EH (cell line): ENCODE measurements at regions not wholly inside any gene's neighbourhood (a gene's known extent, or its start where the extent isn't known, plus 50 kb on each side); places are given as distances from the start of the nearest gene placed in this dataset.
"Not testable (repeated sequence)": the region's sequence is repeated elsewhere in the genome, so short reads cannot be mapped to it uniquely, and the experiment has no call there.

Source experiments
- DNase-seq: peaks from one replicate; pipeline ENCODE4 v3.0.0-alpha.2; 2015; ENCODE audit warnings: low read depth

DNA sequence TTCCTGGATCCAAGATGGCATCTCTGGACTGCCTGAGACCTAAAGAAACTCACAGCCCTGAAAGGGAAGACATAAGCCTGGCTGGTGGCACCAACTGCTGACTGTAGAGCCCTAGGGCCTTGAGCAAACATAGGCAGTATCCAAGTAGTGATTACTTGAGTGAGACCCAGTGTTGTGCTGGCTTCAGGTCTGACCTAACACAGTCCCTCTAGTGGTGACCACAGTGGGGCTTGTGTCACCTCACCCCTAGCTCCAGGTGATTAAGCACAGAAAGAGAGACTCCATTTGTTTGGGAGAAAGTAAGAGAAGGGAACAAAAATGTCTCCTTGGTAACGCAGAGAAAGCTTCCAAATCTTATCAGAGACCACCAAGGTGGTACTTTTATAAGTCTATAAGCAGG lies 496.3 kb upstream of the HTR2C start:
- DNase-seq: no peak

DNA sequence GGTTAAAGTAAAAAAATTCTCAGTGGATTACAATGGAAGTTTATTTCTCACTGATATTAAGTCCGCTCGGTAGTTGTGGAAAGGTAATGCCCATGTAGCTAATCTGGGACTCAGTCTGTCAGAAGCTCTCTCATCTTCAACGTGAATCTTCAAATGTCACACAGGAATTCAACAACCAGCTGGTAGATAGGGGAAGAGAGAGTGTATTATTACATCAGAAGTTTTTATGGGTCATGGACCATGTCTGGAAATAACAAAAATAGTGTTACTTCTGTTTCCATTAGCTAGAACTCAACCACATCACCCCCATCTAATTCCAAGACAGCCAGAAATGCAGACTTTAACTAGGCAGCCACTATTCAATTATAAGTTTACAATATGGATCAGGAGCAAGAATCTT lies 506.1 kb upstream of the HTR2C start:
- DNase-seq: no peak

DNA sequence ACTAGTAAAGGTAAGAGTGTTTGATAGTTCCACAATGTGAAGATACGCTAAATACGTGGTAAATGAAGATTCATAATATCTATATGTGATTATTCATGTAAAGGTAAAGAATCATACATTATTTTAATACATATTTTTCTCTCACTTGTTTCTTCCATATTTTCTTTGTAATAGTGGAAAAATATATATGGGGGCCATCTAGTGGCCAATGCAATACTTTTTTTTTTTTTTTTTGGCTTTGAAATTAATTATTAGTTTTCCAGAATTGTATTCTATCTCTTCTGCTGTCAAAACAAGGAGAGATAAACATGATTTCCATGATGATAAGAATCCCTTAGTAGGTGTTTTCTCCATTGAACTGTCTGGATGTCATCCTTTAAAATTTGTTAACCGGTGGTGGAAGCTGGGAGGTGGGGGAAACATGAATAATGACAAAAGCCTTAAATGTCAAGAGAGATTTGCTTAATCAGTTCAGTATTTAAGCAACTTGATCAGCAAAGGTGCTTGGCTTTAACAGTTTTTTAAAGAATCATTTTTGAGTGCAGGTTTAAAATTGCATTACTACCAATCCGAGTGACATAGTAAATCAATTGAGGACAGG lies 508.7 kb upstream of the HTR2C start:
- DNase-seq: no peak

DNA sequence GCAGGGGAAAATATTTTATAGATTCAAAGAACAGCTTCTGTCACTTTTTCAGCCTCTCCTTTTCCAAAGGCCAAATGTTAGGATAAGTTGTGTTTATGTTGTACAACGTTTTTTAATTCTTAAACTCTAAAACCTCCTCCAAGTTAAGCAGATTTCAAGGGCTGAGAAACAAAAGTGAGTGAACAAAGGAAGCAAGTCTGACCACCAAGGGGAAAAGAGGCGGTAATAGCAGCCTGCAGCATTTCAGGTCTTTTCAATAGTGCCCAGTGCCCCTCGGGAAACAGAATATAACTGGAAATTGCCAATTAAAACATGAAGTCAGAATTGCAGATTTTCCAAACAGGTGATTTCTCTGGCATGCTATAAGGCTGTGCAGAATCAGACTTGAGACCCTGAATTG lies 510.0 kb upstream of the HTR2C start:
- no peak for DNase-seq

DNA sequence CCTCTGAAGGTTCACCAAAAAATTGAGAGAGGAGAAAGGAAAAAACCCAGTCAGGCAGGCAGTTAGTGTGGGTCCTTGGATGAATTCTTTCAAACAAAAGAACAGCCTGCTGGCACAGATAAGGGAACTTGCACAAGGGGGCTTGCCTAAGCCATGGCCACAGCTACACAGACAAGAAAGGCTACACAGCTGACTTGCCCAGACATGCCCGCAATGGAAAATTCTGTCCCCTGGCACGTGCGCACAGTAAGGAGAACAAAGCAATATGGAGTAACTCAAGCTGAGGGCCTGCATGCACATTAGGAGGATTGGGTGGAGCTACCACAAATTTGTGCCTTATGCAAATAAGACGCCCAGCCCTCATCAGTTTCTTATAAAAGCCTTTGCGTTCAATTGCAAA lies 512.5 kb upstream of the HTR2C start:
- no peak for DNase-seq

DNA sequence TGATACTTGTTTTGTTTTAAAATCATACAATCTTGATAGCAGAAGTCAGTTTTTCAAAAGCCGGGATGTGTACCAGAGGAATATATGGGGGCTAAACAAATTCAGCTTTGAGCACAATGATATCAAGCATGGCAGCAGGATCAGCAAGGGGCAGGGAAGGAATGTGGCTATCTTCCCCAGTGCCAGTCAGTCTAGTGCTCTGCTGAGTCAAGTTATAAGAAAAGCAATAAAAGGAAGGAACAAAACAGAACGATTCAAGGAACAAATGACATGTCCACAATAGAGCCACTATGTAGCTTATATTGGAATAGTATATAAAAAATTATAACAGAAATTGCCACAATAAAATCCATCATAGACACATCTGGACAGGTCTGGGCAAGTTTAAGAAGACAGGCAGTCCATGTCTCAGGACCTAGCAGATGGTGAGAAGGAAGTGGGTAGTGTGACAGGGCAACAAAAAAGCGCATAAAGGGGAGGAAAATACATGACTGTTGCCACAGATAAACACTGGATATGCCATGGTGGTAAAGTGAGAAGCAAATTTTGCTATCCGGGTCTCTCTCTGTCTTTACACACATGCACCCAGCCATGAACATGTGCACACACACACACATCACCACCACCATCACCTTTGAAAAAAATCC lies 518.2 kb upstream of the HTR2C start:
- no peak for DNase-seq

DNA sequence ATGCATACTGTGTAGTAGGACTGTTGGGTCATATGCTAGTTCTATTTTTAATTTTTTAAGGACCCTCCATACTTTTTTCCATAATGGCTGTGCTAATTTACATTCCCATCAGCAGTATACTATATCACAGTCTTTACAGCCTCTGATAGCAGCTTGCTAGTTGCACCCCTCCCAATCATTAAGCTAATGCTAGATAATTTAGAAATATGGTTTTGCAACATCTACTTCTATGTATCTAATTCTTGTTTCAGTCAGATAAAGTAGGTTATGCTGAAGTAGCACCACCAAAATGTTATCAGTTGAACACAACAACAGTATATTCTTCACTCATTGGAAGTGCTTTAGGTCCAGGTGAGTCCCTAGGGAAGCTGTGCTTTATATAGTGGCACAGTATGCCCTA lies 522.7 kb upstream of the HTR2C start:
- DNase-seq: no peak

DNA sequence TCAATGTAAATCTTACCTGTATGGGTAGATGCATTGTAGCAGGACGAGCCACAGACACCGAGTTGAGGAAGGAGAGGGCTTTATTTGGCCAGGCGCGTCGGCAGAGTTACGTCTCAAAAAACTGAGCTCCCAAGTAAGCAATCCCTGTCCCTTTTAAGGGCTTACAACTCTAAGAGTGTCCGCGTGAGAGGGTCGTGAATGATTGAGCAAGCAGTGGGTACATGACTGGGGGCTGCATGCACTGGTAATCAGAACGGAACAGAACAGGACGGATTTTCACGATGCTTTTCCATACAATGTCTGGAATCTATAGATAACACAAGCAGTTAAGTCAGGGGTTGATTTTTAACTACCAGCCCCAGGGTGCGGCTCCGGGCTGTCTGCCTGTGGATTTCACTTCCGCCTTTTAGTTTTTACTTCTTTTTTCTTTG lies 524.9 kb upstream of the HTR2C start:
- DNase-seq: no peak

DNA sequence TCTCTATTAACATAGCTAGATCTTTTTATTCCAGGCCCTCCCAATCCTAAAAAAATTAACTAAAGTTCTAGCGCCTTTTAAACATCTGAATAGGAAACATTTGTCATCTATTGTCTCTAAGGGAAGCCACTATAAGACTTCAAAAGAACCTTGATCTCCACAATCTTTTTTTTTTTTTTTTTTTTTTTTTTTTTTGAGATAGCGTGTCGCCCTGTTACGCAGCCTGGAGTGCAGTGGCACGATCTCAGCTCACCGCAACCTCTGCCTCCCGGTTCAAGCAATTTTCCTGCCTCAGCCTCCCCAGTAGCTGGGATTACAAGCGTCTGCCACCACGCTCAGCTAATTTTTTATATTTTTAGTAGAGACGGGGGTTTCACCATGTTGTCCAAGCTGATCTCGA lies 526.5 kb upstream of the HTR2C start:
- DNase-seq: not testable (repeated sequence)

DNA sequence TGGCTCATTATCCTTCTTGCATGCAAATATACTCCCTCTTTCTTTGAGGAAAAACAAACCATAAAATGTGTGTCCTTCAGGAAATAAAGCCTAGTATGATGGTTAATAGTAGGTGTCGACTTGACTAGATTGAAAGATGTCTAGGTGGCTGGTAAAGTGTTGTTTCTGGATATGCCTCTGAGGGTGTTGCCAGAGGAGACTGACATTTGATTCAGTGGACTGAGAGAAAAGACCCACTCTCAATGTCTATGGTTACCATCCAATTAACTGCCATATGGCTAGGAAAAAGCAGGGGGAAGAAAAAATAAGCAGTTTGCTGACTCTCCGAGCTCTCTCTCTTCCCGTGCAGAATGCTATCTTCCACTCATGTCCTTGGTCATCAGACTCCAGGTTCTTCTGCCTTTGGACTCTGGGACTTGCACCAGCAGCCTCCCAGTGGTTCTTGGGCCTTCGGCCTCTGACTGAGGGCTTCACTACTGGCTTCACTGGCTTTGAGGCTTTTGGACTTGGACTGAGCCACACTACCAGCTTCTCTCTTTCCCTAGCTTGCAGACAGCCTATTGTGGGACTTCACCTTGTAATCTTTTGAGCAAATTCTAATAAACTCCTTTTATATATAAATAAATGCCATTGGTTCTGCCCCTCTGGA lies 532.1 kb upstream of the HTR2C start:
- no peak for DNase-seq

DNA sequence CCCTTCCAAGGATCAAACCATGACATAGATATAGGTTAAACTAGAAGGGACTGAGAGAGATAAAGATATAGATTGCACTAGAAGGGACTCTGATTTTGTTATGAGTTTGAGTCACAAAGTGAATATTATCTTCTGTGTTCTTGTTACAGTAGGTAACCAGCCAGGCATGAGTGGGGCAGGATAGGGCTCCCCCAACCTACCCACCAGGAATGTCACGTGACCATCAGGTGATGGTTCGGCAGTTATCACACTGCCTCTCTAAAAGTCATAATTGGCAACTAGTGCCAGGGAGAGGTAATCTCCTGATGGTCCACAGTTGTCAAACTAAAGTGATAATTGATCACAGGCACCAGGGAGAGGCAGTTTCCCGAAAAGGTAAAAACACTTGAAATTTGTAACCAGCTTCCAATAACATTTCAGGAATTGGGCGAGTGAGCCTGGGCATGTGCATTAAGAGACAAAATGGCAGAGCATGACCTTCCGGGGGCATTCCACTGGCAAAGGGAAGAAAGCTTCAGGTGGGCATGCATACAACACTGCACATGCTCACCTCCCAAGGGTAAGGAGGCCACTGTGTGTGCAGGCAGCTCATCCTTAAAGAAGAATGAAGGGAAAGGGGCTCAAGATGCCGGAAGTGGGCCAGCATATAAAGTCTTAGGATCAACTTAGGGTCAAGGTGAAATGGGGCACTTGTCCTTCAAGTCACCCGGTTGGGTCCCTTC lies 533.6 kb upstream of the HTR2C start:
- no peak for DNase-seq

DNA sequence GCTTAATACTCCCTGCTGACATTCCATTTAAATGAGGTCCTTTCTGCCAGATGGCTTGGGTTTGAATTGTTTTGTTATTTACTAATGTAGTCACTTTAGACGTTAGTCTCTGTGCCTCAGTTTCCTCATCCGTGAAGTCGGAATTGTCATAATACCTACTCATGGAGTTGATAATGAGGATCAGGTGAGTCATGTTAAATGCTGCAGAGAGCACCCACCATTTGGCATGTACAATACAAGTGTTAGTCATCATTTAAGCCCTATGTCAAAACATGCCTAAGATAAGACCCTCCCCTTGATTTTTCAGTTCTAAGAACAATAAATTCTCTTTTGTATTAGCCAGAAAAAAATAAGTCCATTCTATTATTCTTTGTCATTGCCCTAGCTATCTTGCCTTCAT lies 534.8 kb upstream of the HTR2C start:
- no peak for DNase-seq

DNA sequence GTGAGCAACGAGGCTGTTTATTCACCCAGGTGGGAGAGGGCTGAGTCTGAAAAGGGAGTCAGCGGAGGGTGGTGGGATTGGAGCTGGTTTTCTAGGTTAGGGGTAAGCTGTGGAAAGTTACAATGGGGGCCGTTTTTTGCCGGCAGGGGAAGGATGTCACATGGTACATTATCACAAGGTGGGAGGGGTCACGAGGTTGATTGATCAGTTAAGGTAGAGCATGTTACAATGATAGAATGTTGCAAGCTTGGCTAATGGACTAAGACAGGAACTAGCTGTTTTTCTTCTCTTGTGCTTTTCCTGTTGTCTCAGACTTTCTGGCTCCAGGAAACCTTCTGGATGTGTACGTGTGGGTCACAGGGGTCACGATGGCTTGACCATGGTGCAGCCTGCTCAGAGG lies 536.3 kb upstream of the HTR2C start:
- DNase-seq: no peak

DNA sequence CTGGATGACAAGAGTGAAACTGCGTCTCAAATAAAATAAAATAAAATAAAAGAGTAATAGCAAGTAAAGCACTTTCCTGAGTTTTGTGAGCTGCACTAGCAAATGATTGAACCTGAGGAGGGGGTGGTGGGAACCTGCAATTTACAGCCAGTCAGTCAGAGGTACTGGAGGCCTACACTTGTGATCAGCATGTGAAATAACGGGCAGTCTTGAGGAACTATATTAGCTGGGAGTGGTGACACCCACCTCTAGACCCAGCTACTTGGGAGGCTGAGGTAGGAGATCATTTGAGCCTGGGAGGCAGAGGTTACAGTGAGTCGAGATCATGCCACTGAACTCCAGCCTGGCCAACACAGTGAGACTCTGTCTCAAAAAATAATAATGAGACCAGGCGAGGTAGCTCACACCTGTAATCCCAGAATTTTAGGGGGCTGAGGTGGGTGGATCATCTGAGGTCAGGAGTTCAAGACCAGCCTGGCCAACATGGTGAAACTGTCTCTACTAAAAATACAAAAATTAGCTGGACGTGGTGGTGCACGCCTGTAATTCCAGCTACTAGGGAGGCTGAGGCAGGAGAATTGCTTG lies 537.1 kb upstream of the HTR2C start:
- no peak for DNase-seq

DNA sequence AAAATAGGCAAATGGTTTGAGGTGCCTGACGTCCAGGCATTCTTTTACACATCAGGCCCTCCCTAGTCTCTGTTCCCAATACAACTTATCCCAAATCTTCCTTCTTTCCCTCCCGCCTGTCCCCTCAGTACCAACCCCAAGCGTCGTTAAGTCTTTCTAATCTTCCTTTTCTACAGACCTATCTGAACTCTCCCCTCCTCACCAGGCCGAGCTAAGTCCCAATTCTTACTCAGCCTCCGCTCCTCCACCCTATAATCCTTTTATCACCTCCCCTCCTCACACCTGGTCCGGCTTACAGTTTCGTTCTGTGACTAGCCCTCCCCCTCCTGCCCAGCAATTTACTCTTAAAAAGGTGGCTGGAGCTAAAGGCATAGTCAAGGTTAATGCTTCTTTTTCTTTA lies 542.4 kb upstream of the HTR2C start:
- not testable (repeated sequence) for DNase-seq

DNA sequence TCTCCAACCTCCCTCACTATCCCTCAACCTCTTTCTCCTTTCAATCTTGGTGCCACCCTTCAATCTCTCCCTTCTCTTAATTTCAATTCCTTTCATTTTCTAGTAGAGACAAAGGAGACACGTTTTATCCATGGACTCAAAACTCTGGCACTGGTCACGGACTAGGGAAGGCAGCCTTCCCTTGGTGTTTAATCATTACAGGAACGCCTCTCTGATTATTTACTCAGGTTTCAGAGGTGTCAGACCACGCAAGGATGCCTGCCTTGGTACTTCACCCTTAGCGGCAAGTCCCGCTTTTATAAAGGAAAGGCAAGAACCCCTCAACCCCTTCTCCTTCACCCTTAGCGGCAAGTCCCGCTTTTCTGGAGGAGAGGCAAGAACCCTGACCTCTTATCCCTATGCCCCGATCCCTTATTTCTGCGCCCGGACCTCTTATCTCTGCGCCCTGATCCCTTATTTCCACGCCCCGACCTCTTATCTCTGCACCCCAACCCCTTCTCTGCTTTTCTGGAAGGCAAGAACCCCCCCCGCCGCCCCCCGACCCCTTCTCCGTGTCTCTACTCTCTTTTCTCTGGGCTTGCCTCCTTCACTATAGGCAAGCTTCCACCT lies 543.1 kb upstream of the HTR2C start:
- not testable (repeated sequence) for DNase-seq

DNA sequence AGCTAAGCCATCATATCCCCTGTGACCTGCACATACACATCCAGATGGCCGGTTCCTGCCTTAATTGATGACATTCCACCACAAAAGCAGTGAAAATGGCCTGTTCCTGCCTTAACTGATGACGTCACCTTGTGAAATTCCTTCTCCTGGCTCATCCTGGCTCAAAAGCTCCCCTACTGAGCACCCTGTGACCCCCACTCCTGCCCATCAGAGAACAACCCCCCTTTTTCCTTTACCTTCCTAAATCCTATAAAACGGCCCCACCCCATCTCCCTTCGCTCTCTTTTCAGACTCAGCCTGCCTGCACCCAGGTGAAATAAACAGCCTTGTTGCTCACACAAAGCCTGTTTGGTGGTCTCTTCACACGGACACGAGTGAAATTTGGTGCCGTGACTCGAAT lies 543.8 kb upstream of the HTR2C start:
- DNase-seq: not testable (repeated sequence)

DNA sequence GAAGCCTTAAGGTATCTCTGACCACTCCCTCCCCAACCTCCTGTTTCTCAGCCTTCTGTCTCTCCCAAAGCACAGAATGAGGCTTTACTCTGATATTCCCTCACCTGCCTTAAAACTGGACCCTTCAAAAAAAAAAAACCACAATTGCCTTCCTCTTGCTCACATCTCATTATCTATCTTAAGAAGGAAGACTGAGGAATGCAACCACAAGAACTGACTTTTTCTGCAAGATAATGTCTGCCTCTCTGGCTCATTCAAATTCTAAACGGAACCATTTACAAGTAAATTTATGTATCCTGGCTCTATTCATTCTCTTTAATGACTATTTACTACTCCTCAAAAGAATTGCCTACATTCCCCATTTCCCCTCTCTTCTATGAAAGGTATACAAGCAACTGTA lies 545.5 kb upstream of the HTR2C start:
- no peak for DNase-seq

DNA sequence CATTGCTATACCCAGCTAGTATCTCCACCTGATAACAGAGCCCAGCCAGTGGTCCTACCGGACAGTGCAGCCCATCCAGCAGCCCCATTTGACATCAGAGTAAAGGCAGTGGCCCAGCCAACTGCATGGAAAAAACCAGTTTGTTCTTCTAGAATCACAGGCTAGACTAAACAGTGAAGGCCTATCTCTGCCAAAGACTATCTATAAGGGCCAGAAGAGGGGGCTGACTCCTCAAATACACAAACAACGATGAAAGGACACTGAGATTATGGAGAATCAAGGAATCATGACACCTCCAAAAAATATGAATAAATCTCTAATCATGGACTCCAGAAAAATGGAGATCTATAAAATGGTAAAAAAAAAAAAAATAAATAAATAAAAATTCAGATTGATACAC lies 546.4 kb upstream of the HTR2C start:
- no peak for DNase-seq

DNA sequence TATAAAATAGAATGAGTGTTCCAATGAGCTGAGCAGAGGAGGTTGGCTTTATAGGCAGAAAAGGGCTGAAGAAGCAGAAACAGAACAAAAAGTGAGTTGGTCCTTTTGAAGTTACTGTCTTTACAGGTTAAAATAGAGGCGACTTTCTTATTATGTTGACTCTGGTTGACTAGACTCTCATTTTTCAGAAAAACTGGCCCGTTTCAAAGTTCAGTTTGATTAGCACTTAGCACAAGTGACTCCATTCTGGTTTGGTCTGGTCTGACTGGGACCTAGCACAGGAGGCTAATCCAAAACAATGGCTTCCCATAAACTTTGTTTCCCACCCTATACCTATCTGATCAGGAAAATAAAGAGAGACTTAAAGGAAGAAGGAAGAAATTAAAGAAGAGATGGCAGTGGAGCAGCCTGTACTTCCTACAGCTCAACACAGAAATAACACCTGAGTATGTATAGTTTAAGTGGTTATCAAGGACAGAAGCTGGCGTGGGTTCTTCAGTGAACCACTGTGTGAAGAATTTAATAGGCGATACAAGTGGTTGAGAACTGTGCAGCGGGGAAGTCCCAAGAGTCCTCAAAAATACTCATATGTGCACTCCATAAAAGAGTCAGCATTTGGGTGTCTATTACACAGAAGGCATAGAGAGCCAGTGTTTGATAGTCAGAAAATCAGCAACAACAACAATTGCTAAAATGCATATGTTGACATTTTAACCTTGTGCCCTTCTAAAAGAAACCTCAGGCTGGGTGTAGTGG lies 554.8 kb upstream of the HTR2C start:
- no peak for DNase-seq

DNA sequence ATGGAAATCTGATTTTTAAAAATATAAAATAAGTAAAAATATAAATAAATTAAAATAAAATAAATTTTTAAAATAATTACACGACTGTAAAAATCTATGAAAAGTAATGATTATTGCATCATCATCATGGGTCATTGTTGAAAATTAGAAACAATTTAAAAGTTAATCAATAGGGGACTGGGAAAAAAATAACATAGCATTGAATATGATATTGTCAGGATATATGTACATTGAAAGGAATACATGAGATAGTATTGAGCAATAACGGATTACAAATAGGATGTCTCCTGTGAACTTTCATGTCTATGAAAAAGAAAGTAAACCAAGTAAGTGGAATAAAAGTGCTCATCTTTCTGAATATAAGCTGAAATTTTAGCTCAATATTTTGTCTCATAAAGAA lies 566.8 kb upstream of the HTR2C start:
- no peak for DNase-seq

DNA sequence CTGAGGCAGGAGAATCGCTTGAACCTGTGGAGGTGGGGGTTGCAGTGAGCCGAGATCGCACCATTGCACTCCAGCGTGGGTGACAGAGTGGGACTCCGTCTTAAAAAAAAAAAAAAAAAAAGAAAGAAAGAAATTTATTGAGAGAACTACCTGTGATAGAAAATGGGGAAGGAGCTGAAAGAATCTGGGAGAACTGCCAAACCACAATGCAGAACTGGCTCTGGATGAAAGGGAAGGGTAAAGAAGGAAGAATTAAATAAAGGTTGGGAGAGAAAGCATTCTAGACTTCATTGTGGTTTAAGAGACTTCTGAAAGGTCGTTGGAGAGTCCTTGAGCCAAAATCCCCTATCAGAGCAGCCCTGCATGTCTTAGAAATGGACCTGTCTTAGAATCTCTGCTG lies 567.9 kb upstream of the HTR2C start:
- no peak for DNase-seq
